Gastrocnemius medialis (tissue), 4 donors: ENCODE measurements at regions not wholly inside any gene's neighbourhood (a gene's known extent, or its start where the extent isn't known, plus 50 kb on each side); places are given as distances from the start of the nearest gene placed in this dataset.

Experiments
- ATAC-seq, 2 donors: fragments of 150-250 bp; one replicate each; pipeline ENCODE4 v1.9.1; 2016
- DNase-seq, 2 donors: peaks; one replicate each; pipeline ENCODE4 v3.0.0-alpha.2; 2019
- H3K27ac ChIP-seq, 4 donors: fragments of 200-600 bp; sonication (generic); 1 replicate in 1 of 4; 2 replicates in 3 of 4; pipeline ENCODE4 v1.5.1; 2016 to 2018; ENCODE audit warnings: mild to moderate bottlenecking in 2 of 4, moderate library complexity in 1 of 4
- H3K27me3 ChIP-seq, 3 donors: fragments of 200-600 bp; sonication (generic) in 2 of 3; 1 replicate in 1 of 3; 2 replicates in 2 of 3; pipeline versions ENCODE4 v1.5.1 to v1.6.0; 2016 to 2019; ENCODE audit warnings: mild to moderate bottlenecking in 1 of 3, moderate library complexity in 1 of 3
- H3K36me3 ChIP-seq, 2 donors: fragments of 200-600 bp; sonication (generic) in 1 of 2; one replicate each; pipeline ENCODE4 v1.5.1; 2017 to 2018
- H3K4me1 ChIP-seq, 2 donors: fragments of 200-600 bp; sonication (generic) in 1 of 2; one replicate each; pipeline ENCODE4 v1.5.1; 2016 to 2017; ENCODE audit warnings: mild to moderate bottlenecking in 2 of 2
- H3K4me3 ChIP-seq, 4 donors: fragments of 200-600 bp; sonication (generic) in 3 of 4; 1 replicate in 1 of 4; 2 replicates in 3 of 4; pipeline ENCODE4 v1.5.1; 2016 to 2019; ENCODE audit warnings: mild to moderate bottlenecking in 2 of 4
- H3K9me3 ChIP-seq, 3 donors: fragments of 200-600 bp; sonication (generic) in 2 of 3; 1 replicate in 1 of 3; 2 replicates in 2 of 3; pipeline ENCODE4 v1.5.1; 2016 to 2019
- CTCF ChIP-seq, 5 experiments: fragments of 450-650 bp in 3 of 5; fragments of 200-600 bp in 2 of 5; sonication (generic) in 2 of 5; IDR thresholded peaks in 4 of 5; conservative IDR thresholded peaks in 1 of 5; 1 replicate in 4 of 5; 2 replicates in 1 of 5; pipeline ENCODE4 v1.5.1; 2016 to 2019; ENCODE audit warnings: antibody characterized with exemption in 5 of 5, mild to moderate bottlenecking in 3 of 5, moderate library complexity in 3 of 5
- POLR2A ChIP-seq, 2 donors: fragments of 450-650 bp; IDR thresholded peaks; one replicate each; pipeline ENCODE4 v1.6.1; 2017; ENCODE audit warnings: antibody characterized with exemption in 2 of 2, mild to moderate bottlenecking in 2 of 2, moderate library complexity in 2 of 2
- in situ Hi-C, 4 donors: fragments of 200-750 bp; cut with MboI; loops; one replicate each; pipeline versions ENCODE4 v1.15.0 to v1.8.0; 2017; ENCODE audit warnings: low sequenced_read_pairs in 4 of 4
- intact Hi-C: fragments of 100-400 bp; cut with DNase I; formaldehyde crosslinking; loops from one replicate; pipeline ENCODE4 v1.15.1; 2023; ENCODE audit warnings: low total_unique reads

GRCh38 chr15:70265466-70265978, 167.8 kb upstream of the TLE3 start:
- Histone ChIP-seq H3K27ac (no peak overlapping the region), H3K4me3 (no peak overlapping the region), H3K36me3 (no peaks in the 10 kb centered on the region), H3K9me3 (no peaks in the 10 kb centered on the region), H3K4me1 (peaks cover 27 to 50% of the 10 kb centered on the region in 2 donors), H3K27me3 (no peaks in the 10 kb centered on the region)
- no peak for TF ChIP-seq POLR2A (IDR thresholded peaks at IDR 0.05)
- TF ChIP-seq CTCF (IDR thresholded peaks at IDR 0.05 in 4 of 5, conservative IDR thresholded peaks at IDR 0.05 in 1 of 5): peak in 3 of 5 experiments; percentile 30 to 36 (median 33)
- intact Hi-C loops (loop anchor here (10.0 kb wide), 1 partner anchor 1829 kb away; no protein-coding TSS in a partner anchor), in situ Hi-C loops (no loop called here)
- ATAC-seq (no peak), DNase-seq (no peak)

DNA sequence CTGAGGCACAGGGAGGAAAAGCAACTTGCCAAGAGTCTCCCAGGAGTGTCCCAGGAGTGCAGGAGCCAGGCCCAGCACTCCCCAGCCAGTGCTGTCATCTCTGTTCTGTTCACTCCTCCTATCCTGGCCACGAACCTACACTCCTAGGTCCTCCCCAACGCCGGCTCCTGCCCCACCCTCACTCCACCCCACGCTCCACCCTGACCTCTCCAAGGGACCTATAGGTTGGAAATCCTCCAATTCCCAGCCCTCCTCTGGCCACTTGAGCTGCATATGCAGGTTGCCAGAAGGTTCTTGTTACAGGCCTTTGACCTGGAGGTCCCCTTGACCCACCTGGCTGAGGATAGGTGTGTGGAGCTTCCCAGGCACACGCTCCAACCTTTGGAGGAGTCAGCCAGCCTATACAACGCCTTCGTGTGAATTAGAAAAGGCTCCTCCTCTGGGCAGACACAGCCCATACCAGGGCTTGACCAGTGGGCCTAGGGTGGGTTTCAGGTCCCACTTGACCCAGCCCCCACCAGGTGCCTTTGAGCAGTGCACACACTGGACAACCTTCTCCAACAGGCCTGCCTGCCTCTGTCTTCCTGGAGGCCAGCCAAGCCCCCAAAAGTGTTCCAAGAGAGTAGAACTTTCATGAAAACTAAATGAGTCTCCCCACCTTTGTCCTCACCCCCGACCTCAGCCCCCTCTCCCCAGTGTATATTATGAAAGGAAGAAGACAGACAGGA, 167.2 kb upstream of the TLE3 start:
- peaks cover 21 to 44% of the 10 kb centered on the region in 2 donors for H3K4me1 ChIP-seq
- no peak for ATAC-seq
- no peaks in the 10 kb centered on the region for H3K36me3 ChIP-seq
- intact Hi-C loops (loop anchor here (10.0 kb wide), 1 partner anchor 1830 kb away; no protein-coding TSS in a partner anchor), in situ Hi-C loops (no loop called here)
- TF ChIP-seq CTCF (IDR thresholded peaks at IDR 0.05 in 4 of 5, conservative IDR thresholded peaks at IDR 0.05 in 1 of 5) (no peak), POLR2A (IDR thresholded peaks at IDR 0.05) (no peak)
- no peaks in the 10 kb centered on the region for H3K9me3 ChIP-seq
- no peak for DNase-seq
- H3K27ac ChIP-seq: no peak overlapping the region
- H3K27me3 ChIP-seq: no peaks in the 10 kb centered on the region
- H3K4me3 ChIP-seq: no peak overlapping the region

DNA sequence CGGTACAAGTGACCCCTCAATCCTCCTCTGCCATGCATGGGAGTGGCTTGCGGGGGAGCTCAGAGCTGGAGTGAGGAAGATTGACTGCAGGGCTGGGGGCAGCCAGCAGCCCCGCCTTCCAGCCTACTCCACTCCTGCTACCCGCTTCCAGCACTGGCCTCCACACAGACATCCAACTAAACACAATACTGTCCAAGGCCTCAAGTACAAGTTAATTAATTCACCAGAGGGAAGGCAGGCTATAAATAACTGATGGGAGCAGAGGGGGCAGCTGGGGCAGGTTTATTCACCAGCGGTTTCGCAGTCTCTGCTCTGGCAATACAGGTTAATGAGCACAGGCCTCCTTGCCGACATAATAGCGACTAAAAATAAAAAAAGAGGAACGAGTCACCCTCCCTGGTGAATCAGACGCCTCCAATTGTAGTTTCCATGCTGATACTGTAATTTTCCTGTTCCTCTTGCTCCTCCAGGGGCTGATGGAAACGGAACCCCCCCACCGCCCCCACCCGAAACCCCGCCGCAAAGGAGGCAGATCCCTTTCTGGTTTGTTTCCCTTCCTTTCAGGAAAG, 166.4 kb upstream of the TLE3 start:
- peaks cover 21 to 39% of the 10 kb centered on the region in 2 donors for H3K4me1 ChIP-seq
- no peak for DNase-seq
- H3K36me3 ChIP-seq: no peaks in the 10 kb centered on the region
- TF ChIP-seq POLR2A (IDR thresholded peaks at IDR 0.05) (no peak), CTCF (IDR thresholded peaks at IDR 0.05 in 4 of 5, conservative IDR thresholded peaks at IDR 0.05 in 1 of 5) (no peak)
- intact Hi-C loops (loop anchor here (10.0 kb wide), 1 partner anchor 1831 kb away; no protein-coding TSS in a partner anchor), in situ Hi-C loops (no loop called here)
- no peak overlapping the region for H3K4me3 ChIP-seq
- no peaks in the 10 kb centered on the region for H3K9me3 ChIP-seq
- H3K27me3 ChIP-seq: no peaks in the 10 kb centered on the region
- peak in 1 of 2 donors; percentile 20 for ATAC-seq
- H3K27ac ChIP-seq: no peak overlapping the region

- no peak for DNase-seq
- in situ Hi-C loops: no loop called here
These were observed 165.0 kb upstream of the TLE3 start for GRCh38 chr15:70262591-70263274.

More at GRCh38 chr15:70262591-70263274, 165.0 kb upstream of the TLE3 start:
- no peaks in the 10 kb centered on the region for H3K27me3 ChIP-seq
- H3K9me3 ChIP-seq: no peaks in the 10 kb centered on the region
- no peaks in the 10 kb centered on the region for H3K36me3 ChIP-seq
- peaks cover 26 to 44% of the 10 kb centered on the region in 2 donors for H3K4me1 ChIP-seq
- intact Hi-C loops: loop anchor here (10.0 kb wide), 1 partner anchor 1832 kb away; no protein-coding TSS in a partner anchor
- no peak for ATAC-seq
- TF ChIP-seq CTCF (IDR thresholded peaks at IDR 0.05 in 4 of 5, conservative IDR thresholded peaks at IDR 0.05 in 1 of 5) (no peak), POLR2A (IDR thresholded peaks at IDR 0.05) (no peak)
- no peak overlapping the region for H3K4me3 ChIP-seq
- H3K27ac ChIP-seq: no peak overlapping the region
